NCI-H510A (cell line): ENCODE measurements at regions not wholly inside any gene's neighbourhood (a gene's known extent, or its start where the extent isn't known, plus 50 kb on each side); places are given as distances from the start of the nearest gene placed in this dataset.
"Not testable (repeated sequence)": the region's sequence is repeated elsewhere in the genome, so short reads cannot be mapped to it uniquely, and the experiment has no call there.

ENCODE experiments used
- DNase-seq: peaks from one replicate; lab custom pipeline; 2025; lab: John Stamatoyannopoulos, UW

DNA sequence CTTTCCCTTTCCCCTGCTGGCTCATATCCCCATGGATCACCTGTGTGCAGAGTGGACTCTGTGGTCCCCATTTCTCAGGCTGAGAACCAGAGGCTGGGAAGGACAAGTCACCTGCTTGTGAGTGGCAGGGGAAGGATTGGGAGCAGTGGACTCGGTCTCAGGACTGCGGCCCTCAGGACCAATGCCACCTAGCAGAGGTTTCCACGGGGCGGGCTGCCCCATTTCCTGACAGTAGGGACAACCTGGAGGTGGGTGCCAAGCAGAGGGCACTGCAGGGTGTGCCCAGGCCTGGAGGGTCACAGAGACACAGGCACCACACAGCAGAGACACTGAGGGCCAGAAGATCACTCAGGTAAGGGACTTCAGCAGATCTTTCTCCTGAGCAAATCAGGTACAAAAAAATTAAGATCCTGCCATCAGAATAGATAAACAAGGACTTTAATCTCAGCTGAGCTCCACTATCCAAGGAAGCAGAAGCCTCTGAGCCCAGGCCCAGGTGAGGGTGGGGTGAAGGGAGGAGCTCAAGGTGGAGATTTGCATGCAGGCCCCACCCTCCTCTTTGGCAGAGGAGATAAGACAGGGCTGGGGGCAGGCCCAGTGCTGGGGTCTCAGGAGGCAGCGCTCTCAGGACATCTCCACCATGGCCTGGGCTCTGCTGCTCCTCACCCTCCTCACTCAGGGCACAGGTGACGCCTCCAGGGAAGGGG lies 113.8 kb downstream of the GGTLC2 start:
- DNase-seq = not testable (repeated sequence)

DNA sequence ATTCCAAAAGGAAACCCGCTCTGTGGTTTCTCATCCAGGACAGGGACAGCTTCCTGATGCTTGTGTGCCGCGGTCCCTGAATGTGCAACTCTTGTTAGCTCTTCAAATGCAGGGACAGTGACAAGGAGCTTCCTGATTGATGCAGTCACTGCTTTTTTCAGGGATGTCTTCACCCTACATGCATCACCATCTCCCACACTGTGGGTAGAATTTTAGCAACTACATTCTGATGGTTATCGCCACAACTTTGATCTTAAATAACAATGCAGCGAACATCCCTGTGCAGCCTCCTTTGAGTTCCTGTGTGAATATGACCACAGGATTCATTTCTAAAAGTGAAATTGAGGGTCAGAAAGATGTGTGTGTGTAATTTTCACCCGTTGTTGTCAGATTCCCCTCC lies 115.0 kb downstream of the GGTLC2 start:
- no peak for DNase-seq

DNA sequence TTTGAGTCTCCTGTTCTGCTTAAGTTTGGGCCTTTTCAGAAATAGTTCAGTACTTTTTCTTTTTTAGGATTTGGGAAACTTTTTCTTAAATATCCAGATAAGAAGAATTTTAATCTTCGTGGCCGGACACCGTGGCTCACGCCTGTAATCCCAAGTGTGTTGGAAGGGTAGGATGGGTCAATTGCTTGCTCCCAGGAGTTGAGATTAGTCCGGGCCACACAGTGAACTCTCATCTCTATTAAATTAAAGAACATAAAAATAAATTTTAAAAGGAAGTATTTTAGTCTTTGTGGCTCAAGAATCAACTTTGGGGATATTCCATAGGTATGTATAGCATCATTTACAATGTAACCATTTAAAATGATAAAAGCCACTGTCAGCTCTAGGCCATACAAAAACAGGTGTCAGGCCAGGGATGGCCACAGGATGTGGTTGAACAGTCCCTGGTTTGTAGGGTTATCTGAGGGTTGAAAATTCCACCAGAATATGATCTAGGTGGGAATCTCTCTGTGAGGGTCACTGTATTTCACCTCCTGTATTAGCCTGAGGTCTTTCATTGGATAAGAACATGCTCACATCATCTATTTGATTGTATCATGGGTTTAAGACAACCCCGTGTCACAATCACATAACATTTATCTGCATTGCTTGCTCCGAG lies 115.6 kb downstream of the GGTLC2 start:
- no peak for DNase-seq

DNA sequence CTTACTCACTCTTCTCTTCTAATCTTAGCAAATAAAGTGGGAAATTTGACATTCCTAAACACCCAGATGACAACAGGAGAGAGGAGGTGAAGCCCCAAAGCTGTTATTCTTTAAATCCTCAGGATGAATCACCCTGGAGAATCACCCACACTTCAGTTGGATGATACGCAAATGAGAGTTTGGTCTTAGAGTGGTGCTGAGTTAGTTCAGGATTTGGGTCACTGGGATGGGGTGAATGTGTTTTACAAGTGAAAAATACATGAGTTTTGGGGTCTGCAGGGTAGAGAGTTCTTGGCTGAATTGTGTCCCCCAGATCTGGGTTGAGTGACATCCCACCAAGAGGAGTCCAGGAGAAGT lies 117.2 kb downstream of the GGTLC2 start:
- no peak for DNase-seq

DNA sequence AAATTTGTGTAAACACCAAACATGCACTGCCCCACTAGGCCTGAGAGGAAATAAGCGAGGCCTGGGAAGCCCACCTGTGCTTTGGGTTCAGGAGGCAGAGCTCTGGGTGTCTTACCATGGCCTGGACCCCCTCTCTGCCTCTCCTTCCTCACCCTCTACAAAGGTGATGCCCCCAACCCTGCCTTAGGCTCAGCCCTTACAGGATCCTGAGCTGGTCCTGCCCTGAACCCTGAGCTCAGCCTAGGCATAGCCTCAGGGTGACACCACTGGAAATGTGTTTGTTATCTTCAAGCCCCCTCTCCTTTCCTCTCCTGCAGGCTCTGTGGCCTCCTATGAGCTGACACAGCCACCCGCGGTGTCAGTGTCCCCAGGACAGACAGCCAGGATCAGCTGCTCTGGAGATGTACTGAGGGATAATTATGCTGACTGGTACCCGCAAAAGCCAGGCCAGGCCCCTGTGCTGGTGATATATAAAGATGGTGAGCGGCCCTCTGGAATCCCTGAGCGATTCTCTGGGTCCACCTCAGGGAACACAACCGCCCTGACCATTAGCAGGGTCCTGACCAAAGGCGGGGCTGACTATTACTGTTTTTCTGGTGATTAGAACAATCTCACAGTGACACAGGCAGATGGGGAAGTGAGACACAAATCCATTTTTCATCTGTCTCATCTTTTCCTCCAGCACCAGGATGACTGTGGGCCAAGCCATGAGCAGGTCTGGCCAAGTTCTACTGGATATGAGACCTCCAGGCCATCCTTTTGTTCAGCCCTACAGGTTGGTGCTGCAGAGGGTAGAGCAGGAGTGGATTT lies 117.8 kb downstream of the GGTLC2 start:
- DNase-seq = no peak

DNA sequence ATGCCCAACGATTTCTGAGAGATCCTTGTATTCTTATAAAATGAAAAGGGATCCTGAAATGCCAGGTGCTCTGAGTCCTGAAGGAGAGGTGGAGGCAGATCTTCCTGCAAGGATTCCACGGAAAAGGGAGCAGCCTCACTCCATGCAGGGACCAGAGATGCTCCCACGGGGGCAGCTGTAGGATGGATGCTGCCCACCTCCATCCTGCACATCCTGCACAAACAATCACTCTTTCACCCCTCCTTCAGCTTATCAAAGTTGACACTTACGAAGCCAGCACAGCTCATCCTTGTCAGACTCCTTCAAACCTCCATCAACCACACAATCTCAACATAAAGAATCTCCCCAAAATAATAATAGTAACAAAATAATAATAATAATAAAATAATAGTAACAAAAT lies 119.1 kb downstream of the GGTLC2 start:
- no peak for DNase-seq

DNA sequence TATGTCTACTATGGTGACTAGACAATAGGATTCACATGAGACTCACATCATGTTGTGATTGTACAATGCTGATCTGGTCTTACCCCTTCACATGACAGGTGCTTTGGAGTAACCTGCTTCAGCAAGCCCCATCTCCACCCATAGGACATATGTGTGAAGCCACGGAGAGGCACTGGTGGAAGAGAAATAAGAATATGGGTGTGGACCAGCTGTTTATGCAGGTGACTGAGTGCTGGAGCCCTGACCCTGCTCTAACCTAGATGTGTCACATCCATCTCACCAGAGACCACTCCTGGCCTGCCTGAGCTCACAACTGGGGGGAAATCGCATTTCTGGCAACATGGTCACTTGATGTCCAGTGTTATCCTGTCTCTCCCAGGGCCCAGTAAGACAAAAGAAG lies 119.7 kb downstream of the GGTLC2 start:
- no peak for DNase-seq

DNA sequence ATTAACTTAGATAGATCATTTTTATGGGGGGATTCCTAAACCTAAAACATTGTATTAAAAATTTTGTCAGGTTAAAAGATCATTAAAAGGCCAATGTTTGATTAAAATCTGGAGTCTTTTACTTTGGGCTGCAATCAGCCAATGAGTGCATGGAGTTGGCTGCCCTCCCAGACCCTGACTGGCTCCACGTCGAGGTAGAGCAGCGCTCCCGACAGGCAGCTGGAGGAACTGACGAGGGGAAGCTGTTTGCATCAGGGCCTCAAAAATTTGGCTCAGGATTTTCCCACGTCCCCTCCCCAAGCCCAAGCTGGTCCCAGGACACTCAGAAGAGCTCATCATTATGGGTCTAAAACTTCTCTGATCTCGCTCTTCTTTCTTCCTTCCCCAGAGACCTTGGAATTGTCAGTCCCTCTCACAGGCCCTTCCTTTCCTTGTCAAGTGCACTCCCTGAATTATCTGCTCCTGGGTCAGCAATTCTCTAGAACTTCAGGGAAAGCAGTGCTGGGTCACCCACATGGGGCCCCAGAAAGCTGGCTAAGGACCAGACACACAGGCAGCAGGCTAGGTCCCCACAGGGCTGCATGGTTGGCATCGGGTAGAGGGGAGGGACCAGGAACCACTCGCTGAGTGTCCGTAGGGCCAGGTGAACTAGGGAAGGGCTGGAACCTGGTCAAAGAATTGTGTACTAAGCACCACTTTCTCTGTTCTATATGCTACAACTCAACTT lies 119.6 kb upstream of the IGLL5 start:
- DNase-seq = no peak

DNA sequence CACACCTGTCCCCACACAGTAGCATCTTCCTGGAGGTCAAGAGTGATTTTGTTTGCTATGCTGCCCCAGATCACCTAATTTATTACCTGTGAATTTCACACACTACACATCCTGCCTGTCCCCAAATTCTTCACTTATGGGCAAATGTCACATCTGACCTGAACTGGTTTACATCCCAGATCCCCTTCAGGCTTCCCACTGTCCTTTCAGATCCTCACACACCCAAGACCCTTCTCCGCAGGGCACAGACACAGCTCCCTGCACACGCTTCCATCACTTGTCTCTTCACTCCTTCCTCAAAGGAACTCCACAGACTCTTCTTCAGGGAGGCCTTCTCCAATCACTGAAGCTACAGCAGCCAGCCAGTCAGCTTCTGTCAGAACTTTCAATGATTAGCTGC lies 118.7 kb upstream of the IGLL5 start:
- DNase-seq = no peak

DNA sequence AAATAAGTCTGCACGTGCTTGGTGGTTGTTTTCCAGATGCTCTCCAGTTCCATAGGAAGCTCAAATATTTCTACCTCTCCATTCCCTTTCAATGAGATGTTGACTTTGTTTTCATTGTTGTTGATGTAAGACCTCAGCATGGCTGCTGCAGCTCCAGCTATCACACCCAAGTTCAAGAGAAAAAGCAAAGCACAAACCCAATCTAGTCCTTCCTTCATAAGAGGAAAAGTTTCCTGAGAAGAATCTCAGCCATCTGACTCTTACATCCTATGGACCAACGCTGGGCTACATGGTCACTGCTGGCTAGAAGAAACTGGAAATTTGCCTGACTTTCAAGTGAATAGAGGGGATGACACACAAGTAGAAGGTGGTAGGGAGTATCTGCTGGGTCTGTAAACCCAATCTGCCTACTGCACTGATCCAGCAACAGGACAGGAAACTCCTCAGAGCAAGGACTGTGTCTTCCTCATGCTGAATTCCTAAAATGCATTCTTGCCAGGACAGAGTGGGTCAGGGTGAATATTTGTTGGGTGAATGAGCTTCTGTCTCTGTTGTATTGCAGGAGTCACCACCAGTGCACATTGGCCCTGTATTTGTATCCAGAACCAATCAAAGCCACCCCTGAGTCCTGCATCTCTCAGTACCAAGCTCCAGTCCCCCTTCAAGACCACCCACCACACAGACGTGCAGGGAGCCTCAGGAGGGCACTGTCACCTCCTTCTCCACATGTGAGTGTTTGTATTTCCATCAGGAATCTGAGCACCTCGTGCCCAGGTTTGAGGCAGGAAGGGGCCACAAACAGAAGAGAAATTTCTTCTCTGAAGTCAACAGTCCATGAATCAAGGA lies 118.0 kb upstream of the IGLL5 start:
- DNase-seq = no peak

DNA sequence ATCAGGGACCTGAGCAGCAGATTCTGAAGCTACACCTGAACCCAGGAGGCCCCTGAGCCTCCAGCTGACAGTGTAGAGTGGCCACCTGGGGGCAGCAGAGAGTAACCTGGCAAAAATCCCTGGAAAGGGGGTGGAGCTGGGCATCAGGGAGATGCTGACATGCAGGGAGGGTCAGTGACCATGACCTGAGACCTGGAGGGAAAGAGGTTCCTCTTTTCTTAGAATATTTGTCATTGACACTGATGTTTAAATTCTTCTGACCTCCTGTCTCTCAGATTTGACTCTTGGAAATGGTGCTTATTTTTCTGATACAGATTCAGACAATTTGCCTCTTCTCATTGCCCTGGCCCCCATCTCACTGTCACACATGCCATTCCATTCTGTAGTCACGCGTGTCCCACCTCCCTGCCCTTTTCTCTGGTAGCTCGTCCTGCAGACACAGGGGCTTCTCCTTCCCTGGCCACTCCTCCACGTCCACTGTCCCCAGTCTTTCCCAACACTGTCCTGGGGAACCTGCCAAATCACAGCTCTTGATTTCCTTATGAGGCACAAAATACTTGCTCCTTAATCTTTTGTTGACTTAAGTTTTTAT lies 117.2 kb upstream of the IGLL5 start:
- DNase-seq = no peak

DNA sequence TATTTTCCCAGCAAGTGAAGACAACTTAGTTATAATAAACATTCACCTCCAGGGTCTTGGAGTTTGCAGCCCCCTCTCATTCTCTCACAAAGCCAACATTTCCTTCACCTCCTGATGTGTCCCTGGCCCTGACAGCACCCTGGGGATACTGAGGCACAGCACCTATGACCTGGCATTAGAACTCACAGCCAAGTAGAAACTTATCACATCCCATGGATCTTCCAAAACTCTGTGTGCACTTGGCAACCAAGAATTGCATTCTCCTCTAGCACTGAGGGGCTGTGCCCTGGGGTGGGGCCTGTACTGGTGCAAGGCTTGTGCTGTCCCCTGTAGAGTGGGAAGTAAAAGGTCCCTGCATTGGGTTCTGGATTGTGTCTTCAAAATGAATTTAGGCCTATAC lies 116.7 kb upstream of the IGLL5 start:
- no peak for DNase-seq

DNA sequence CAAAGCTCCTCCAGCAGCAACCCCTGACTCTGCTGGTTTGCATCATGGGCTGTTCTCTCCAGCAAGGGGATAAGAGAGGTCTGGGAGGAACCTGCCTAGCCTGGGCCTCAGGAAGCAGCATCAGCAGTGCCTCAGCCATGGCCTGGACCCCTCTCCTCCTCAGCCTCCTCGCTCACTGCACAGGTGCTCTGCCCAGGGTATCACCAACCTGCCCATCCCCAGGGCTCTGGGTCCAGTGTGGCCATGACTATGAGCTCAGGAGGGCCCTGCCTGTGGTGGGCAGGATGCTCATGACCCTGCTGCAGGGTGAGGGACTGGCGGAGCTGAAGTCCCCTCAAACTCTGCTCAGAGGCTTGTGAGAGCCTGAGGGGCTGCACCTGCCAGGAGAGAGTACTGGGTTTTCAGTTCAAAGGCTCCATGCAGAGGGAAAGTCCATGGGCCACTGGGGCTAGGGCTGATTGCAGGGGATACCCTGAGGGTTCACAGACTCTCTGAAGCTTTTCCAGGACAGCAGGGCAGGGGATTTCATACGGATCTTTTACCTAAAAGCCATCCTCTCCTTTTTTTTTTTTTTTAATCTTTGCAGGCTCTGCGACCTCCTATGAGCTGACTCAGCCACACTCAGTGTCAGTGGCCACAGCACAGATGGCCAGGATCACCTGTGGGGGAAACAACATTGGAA lies 115.8 kb upstream of the IGLL5 start:
- no peak for DNase-seq

DNA sequence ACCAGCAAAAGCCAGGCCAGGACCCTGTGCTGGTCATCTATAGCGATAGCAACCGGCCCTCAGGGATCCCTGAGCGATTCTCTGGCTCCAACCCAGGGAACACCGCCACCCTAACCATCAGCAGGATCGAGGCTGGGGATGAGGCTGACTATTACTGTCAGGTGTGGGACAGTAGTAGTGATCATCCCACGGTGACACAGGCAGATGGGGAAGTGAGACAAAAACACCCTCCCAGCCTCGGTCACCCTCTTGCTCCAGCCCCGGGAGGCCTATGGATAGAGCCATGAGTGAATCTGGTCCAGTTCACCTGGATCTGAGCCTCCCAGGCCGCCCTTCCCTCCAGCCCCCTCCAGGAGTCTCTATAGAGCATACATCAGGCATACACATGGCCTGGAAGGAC lies 115.2 kb upstream of the IGLL5 start:
- no peak for DNase-seq

DNA sequence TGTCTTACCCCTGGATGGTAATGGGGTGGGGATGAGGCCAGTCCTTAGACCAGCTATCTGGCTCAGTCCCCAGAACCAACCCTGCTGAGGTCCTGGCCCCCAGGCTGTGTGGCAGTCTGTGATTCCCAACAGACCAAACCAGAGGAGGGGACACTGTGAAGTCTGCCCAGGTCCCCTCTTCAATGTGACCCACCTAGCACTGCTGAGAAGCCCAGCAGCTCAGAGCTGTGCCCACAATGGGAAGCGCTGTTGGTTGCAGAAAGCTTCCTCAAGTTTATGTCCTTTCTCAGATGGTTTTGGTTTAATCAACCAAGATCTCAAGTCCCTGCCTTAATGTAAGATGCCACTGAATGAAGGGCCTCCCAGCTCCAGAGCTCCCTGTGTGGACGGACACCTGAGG lies 114.7 kb upstream of the IGLL5 start:
- DNase-seq = no peak

DNA sequence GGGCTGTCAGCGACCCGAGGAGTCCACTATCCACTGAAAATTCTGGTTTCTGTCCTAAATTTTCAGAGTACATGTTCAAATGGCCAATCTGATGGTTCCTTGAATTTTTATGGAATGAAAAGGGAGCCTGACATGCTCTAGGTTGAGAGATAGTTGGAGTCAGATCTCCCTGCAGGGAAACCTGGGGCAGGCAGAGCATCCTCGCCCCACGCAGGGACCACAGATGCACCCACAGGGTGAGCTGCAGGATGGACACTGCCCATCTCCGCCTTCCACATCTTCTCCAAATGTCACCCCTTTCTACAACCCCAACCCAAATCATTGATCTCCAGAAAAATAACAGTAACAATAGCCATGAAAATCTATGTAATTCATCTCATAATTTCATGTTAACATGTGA lies 114.2 kb upstream of the IGLL5 start:
- no peak for DNase-seq

DNA sequence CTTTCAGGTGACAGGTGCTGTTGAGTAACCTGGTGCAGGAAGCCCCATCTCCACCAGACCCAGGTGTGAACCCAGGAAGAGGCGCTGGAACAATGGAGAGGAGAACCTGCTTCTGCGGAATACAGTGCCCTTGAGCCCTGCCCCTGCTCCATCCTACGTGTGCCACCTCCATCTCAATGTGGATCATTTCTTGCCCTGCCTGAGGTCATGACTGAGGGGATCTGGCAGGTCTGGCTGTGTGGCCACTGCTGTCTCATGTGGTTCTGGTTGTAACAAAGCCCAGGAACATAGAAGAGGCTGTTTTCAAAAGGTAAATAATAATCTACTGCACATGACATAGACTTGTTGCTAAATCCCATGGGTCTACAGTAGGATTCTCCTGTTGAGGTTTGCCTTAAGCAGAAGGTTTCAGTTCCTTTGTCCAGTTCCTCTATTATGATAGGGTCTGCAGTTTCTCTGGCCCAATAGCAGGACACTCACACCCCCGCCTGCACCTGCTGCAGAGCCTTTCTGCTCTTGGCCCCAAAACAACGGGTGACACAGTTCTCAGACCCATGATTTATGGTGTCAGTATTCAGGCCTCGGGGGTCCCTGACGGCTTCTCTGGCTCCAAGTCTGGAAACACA lies 113.5 kb upstream of the IGLL5 start:
- DNase-seq = no peak

DNA sequence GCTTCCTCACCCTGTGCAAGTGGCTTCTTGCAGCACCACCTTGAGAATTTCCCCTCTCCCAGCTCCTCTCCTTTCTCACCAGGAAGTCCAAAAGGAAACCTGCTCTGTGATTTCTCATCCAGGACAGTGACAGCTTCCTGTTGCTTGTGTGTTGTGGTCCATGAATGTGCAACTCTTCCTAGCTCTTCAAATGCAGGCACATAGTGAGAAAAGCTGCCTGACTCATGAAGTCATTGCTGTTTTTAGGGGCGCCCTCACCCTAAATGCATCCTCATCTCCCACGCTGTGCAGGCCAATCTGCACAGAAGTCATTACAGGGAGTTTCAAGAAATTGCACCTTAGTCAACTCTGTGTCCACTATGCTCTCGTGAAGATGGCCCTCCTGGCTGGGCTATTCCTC lies 112.9 kb upstream of the IGLL5 start:
- not testable (repeated sequence) for DNase-seq

DNA sequence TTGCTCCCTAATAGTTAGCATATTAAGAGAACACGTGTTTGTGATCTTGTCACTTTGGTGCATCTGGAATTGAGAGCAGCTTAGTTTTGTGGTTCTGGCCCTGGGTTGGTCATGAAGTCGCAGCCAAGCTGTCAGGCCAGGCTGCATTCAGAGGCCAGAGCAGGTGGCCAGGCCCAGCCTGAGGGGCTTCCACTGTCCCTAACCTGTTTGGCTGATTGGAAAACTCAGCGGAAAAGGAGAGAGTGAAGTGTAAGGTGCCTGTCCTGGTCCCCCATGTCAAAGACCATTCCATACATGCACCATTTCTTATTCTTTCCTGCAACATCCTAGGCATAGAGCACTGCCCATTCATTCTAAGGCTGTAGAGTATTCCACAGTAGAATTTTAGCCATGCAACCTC lies 111.5 kb upstream of the IGLL5 start:
- no peak for DNase-seq

DNA sequence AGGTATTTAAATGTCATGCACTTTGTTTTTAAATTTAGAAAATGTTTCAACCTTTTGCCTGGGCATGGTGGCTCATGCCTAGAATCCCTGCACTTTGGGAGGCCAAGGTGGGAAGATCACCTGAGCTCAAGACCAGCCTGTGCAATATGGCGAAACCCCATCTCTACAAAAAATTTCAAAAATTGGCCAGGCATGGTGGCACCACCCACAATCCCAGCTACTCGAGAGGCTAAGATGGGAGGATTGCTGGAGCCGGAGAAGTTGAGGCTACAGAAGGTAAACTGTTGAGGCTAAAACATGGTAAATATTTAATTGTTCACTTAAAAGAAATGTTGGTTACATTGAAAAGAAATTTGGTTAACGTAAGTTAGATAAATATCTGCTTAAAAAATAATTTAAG lies 108.4 kb upstream of the IGLL5 start:
- no peak for DNase-seq
